NCI-H526 (cell line): ENCODE measurements at regions not wholly inside any gene's neighbourhood (a gene's known extent, or its start where the extent isn't known, plus 50 kb on each side); places are given as distances from the start of the nearest gene placed in this dataset.

Experiments
- DNase-seq, 2 experiments: peaks; one replicate each; lab custom pipeline; 2025; lab: John Stamatoyannopoulos, UW

DNA sequence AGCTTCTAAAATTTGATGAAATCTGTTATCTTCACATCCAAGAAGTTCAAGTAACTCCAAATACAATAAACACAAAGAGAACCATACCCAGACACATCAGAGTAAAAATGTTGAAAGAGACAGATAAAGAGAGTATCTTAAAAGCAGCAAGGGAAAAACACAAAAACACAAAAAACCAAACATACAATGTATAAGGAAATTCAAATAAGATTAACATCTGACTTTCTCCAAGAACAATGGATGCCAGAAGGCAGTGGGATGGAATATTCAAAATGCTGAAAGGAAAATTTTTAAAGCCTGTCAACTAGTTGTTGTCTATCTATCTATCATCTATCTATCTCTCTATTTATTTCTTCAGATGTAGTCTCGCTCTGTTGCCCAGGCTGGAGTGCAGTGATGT lies 72.4 kb upstream of the MKLN1 start:
- no peak for DNase-seq

DNA sequence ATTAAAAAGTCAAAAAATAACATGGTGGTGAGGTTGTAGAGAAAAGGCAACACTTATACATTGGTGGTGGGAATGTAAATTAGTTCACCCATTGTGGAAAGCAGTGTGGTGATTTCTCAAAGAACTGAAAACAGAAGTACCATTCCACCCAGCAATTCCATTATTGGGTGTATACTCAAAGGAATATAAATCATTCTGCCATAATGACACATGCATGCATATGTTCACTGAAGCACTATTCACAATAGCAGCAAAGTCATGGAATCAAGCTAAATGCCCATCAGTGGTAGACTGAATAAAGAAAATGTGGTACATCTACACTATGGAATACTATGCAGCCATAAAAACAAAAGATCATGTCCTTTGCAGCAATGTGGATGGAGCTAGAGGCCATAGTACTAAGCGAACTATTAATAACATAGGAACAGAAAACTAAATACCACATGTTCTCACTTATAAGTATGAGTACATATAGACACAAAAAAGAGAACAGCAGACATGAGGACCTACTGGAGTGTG lies 66.1 kb upstream of the MKLN1 start:
- DNase-seq = no peak

DNA sequence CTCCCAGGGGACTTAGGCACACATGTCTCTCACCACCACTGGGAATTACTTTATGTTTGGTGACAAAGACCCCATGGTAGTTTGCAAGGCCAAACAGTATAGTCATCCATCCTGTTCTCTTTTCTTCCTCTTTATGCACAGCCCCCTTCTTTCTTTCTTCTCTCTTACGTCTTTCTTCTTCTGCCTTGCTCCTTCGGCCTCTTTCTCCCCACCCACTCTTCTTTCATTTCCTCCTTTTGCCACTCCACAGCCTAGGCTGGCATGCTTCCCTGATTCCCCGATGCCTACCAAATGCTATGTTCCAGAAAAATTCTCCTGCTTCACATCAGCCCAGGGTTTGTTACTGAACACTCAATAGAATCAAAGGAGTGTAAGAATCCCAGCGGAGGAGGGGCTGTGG lies 62.4 kb upstream of the MKLN1 start:
- DNase-seq = no peak

GRCh38 chr7:131267631-131268030 lies 60.0 kb upstream of the MKLN1 start:
- no peak for DNase-seq

- DNase-seq = no peak
These were observed 58.8 kb upstream of the MKLN1 start for GRCh38 chr7:131268906-131269305.

DNA sequence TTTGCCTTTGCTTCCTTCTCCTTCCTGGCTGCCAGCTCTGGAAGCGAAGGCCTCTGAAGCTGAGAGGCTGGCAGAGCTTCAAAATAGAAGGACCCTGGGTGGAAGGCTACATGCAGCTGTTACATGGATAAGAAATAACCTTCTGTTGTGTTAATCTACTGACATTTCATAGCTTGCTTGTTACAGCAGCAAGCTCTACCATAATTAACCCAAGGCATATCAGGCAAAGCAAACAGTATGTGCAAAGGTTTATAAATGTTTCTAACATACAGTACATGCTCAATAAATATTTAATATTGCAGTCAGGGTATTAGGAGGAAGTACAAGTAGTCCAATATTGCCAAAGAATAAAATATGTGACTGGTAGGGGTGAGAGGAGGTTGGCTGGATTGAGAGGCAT lies 55.6 kb upstream of the MKLN1 start:
- no peak for DNase-seq

- no peak for DNase-seq
These were observed 52.7 kb upstream of the MKLN1 start for GRCh38 chr7:131274986-131275385.

DNA sequence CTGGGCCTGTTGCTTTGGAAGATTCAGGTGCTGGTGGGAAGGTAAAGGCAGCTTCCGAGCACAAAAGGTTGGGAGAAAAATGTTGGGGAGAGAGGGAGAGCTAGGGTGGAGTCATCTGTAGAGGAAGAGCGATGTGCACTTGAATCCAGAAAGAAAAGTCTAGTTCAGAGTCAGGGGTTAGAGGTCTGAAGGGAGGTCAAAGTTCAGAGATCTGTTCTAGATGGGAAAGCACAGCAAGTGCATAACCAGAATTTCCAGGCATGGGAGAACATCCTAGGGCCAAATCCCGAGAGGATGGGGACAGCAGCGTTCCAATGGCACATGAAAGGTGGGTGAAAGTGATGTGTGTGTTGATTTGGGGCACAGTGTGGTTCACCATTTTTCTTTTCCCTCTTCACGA lies 51.5 kb upstream of the MKLN1 start:
- DNase-seq = no peak

- no peak for DNase-seq
These were observed 50.9 kb upstream of the MKLN1 start for GRCh38 chr7:131276748-131277147.
